ENCODE measurements at regions not wholly inside any gene's neighbourhood (a gene's known extent, or its start where the extent isn't known, plus 50 kb on each side); places are given as distances from the start of the nearest gene placed in this dataset.
A peak's percentile ranks its signal among the peaks of the same experiment; 100 is the strongest.

DNA sequence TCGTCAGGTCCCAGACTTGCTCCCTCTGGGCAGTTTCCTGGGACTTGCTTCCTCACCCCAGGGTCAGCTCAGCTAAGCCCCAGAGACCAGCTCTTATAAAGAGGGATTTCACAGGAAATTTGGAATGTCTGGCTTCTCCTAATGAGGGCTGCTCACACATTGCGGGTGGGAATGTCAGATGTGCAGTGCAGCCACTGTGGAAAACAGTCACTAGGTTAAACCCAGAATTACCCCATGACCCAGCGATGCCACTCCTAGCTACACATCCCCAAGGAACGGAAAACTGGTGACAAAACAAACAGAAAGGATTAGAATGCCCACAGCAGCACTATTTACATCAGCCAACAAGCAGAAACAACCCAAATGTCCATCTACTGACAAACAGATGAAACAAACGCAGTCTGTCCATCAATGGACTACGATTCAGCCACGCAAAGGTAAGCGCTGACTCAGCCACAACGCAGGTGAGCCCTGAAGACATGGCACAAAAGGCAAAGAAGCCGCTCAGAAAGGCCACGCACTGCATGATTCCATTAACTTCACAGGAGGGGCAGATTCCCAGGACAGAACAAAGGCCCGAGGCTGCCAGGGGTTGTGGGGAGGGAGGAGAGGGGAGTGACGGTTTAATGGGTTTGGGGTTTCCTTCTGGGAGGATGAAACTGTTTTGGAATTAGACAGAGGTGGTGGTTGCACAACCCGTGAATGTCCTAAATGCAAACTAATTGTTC lies 63.0 kb downstream of the NCOR2 start:
- DNase-seq (ENCODE audit: low spot score): no peak

DNA sequence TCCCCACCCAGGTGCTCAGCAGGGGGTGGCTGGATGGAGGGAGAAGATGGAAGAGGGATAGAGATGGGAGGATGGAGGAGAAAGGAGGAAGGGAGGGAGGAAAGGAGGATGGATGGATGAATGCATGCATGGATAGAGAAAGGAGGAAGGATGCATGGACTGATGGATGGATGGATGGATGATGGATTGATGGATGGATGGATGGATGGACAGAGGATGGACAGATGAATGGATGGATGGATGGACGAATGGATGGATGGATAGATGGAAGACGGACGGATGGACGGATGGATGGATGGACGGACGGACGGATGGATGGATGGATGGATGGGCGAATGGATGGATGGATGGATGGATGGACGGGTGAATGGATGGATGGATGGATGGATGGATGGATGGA lies 64.1 kb downstream of the NCOR2 start:
- no peak for DNase-seq (ENCODE audit: low spot score)

DNA sequence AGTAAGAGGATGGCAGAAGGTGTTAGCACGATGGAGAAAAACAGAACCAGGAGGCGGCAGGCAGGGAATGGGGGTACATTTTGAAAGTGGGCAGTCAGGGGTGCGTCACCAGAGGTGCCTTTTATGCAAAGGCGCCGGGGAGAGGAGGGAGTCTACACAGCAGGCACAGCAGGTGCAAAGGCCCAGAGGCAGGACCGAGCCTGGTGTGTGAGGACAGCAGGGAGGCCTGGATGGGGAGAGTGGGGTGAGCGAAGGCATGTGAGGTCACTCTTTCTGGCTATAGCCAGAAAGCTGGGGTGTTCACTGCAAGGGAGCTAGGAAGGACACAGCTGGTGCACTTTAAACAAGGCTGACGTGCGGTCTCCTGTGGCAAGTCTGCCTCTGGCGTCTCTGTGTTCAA lies 65.0 kb downstream of the NCOR2 start:
- no peak for DNase-seq (ENCODE audit: low spot score)

DNA sequence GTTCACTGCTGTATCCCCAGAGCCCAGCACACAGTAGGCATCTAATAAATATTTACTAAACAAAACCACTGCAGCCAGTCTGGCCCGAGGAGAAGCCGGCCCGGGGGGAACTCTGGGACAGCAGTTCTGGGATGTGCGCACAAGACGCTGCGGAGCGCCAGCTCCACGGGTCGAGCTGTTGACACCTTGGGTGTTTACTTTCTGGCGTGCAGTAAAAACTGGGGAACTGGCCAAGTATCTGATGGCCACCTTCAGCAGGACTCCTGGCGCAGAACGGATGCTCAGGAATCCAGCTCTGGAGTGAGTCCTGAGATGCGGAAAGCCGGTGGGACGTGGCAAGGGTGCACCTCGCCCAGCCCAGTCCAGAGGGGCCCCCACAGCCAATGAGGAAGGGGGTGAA lies 65.6 kb downstream of the NCOR2 start:
- DNase-seq (ENCODE audit: low spot score): no peak

DNA sequence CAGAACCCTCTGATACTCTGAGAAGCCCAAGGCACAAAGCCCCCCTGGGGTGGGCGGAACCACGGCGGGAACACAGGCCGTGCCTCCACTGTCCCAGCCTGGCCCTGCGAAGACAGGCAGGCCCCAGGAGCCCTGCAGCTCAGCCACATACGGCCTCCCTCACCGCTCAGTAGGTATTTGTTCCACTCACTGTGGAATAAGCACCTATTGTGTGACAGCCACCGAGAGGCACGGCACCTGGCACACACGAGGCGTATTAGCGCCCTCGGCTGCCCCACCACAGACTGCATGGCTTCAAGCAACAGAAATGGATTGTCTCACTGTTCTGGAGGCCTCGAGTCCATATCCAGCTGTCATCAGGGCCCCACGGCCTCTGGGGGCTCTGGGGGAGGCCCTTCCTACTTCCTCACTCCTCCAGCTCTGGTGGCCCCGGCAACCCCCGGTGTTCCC lies 66.3 kb downstream of the NCOR2 start:
- peak; percentile 49 for DNase-seq (ENCODE audit: low spot score)

DNA sequence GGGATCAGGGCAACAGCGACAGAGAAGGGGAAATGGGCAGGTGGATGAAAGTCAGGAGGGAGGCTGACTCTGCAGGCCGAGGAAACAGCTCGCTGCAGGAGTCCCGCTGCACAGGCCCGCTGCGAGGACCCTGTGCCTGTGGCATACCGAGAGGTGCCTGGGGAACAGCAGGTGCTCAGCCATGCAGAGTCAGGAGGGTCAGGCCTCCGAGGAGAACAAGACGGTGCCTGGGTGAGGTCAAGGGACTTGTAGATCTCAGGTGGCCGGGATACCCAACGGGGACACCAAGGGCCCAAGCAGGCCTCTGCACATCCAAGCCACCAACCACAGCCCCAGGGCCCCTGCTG lies 67.5 kb downstream of the NCOR2 start:
- no peak for DNase-seq (ENCODE audit: low spot score)

DNA sequence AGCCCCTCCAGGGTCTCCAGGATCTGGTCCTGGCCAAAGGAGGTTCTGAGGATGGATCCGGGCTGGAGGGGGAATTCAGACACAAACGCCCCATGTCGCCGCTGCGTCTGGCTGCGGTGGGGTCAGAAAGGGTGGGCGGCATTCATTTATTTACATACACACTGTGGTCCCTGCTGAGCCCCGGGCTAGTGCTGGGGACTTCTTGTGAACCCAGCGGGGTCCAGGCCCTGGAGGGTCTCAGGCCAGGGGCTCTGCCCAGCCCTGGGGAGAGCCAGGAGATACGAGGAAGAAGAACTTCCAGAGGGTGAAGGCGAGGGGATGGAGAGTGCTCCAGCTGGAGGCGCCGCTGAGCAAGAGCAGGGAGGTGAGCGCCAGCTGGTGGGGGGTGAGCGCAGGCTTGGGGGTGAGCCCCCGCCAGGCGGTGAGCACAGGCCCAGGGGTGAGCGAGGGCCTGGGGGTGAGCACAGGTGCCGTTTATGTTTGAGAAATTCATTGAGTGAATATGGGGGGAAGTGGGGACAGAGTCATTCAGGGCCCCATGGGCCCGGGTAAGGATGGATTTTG lies 68.1 kb downstream of the NCOR2 start:
- no peak for DNase-seq (ENCODE audit: low spot score)

DNA sequence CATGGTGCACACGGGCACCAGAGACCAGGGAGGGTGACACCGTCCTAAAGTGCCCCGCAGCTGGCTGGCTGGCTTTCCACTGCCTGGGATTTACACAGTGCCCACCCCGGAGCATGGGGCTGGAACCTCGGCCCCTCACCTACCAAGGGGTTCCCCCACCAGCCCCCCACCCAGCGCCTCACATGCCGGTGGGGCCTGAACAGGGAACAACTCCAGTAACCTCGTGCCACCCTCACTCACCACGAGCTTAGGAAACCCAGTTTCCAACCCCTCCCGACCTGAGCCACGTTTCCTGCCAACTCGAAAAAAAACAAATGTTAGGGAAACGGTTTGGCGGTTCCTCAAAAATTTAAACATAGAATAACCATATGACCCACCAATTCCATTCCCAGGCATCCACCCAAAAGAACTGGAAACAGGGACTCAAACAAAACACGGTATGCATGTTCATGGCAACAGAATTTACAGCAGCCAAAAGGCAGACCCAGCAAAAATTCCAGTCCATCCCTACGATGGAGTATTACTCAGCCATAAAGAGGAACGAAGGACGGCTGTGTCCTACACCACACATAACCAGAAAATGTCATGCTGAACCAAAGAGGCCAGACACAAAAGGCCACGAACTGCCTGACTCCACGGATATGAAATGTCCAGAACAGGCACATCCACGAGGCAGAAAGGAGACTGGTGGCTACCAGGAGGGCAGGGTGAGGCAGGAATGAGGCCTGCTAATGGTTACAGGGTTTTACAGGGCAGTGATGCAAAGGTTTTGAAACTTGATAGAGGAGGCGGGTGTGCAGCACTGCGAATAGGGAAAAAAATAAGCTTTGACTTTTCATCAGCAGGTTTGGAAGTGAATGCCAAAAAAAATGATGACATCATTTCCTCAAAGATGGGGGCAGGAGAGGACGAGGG lies 68.9 kb downstream of the NCOR2 start:
- no peak for DNase-seq (ENCODE audit: low spot score)

DNA sequence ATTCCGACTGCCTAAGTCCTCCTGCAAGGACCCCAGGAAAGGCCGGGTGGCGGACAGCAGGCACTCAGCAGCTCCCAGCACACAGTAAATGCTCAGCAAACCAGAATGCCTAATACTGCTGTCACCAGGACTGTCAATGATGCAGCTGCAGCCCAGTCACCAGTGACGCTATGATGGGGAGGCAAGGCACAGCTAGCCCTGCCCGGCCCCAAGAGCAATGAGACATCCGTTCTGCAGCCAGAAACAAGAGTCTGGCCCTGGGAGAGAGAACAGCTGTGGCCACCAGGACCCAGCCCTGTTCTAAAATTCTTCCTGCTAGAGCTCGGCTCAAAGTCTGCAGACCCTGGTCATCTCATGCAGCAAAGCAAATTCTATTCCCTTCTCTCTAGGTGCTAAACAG lies 69.8 kb downstream of the NCOR2 start:
- DNase-seq (ENCODE audit: low spot score): peak; percentile 91

DNA sequence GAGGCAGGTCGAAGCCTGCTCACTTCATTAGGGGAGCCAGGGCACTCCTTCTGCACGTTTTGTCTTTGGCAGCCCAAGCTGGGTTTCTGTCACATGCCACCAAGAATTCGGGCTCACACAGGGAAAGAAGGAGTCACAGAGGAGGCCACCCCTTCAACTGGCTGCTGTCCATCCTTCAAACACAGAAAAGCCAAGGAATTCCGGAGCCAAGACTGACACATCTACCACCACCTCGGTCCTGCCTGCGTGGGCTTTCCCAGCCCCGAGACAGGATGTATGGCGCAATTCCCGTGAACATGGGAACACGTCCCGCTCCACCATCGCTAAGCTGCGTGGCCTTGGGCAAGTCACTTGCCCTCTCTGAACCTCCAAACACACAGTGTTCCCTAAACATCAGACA lies 70.4 kb downstream of the NCOR2 start:
- no peak for DNase-seq (ENCODE audit: low spot score)

DNA sequence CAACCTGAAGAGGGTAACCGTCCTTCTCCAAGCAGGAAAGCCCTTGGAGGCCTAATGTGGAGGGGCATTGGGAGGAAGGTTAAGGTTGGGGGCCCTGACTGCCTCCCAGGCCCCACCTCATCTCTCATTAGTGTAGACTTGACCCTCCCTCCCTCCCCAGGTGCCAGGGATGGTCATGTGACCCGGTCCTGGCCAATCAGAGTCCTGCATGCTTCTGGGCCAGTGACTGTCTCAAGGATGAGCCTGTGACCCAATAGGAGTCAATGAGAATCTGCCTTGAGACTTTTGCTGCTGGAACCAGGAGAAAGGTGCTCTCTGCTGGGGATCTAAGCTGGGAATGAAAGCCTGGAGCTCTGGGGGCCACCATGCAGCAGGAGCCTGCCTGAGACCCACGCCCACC lies 70.8 kb downstream of the NCOR2 start:
- DNase-seq (ENCODE audit: low spot score): no peak

DNA sequence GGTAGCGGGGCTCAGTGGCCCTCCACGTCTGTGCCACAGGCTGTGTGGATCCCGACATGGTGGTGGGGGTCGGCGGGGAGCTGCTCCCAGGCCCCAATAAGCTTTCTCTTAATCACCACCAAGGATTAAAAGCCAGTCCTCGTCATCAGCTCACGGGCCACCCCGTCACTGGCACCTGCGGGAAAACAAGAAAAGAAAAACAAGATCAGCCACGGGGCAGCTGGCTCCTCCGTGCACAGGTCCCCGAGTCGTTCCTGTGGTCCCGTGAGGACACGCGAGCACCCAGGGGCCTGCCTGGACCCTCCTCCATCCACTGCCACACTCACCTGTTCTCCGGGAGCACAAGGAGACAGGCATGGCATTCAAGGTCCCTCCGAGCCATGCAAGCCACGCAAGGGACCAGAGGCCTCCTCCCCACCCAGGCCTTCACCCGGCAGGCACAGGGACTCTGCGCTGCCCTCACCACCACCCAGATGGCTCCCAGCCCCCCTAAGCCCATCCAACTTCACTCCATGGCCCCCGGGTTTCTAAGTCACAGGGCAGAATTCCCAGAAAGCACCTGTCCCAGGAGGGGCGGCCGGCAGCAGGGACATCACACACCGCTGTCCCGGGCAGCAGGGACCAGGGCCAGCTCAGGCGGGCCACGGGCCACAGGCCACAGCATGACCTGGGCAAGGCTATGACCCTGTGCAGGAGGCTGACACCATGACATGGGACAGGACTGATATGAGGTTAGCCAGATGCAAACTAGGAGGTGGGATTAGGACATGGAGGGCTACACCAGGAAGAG lies 72.0 kb downstream of the NCOR2 start:
- DNase-seq (ENCODE audit: low spot score): no peak

DNA sequence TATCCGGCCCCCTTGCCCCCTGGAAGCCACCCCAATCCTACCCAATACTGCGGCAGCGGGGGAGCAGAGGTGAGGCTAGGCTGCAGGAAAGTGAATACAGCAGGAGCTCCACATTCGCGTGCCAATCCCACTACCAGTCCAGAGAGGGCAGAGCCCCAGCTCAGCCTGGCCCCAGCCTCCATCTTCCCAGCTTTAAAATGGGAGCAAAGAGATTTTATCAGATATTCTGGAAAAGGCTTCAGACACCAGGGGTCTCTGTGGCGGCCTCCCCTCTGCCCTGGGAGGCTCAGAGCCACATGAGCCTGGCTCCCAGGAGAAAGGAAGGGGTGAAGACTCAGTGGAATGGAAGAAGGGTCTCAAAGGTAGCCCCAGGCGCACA lies 72.7 kb downstream of the NCOR2 start:
- DNase-seq (ENCODE audit: low spot score): no peak

DNA sequence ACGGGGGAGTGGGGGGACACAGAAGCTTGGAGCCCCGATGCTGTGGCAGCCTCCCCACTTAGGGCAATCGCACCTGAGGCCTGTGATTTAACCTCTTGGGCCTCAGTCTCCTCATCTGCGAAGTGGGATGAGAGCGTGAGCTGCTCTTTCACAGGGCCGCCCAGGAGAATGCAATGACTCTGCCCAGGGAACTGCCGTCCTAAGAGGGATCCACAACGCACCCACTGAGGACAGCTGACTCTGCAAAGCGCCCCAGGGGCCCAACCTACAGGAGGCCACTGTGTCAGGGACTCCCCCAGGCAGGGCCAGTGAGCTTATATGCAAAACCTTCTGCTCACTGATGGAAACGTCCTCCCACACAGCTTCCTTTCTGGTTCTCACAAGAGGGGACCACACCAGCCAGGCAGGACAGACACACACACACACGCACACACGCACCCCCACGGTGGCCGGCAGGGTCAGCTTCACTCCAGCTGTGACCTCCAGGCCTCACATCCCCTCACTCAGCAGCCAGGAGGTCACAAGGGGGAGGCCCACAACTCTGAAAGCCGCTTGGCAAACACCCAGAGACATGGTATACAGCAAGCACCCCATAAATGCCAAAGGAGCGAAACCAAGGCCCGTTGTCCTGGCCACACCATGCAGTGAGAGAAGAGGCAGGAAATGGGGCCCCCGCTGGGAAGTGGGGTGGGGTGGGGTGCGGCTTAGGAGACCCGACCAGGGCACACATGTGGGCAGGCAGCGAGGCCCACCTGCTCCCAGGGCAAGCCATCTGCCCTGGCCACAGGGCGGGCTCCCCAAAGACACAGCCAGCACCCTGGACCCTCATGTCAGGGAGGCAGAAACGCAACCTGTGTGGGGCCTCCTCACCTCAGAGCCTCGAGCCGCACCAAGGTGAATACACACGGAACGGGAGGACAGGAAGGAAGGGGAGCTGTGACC lies 73.3 kb downstream of the NCOR2 start:
- no peak for DNase-seq (ENCODE audit: low spot score)

DNA sequence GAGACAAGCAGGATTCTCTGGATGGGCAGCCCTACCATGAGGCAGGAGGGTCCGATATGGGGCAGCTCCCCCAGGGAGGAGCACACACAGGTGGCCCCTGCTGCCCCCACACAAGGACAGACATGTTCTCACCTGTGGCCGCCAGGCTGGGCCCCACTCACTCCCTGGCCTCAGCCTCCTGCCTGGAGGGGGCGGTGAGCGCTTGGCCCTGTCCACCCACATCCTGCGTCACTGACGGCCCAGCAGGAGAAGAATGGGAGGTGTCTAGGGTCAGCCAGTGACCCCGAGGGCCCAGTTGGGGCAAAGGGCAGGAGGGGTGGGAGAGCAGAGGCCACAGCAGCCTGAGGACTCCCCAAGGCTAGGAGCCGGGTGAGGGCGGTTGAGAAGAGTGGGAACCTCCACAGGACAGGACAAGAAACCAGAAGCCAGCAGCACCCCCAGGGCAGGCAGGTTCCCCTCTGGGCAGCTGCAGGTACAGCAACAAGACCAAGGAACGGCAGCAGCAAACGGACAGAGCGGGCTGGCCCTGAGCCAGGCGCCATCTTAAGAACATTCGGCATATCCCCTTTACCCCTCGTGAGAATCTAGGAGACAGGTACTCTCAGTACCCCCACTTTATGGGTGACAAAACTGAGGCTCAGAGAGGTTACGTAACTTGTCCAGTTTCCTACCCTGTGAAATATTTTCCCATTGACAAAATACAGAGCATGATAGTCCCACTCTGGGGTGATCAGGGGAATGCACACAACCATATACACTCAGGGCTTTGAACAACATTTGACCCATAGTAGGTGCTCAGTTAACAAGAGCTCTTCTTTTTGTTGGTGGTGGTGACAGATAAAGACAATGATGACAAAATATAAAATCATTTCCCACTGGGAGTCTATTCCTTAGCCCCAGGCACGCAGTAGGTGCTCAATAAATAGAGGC lies 74.3 kb downstream of the NCOR2 start:
- no peak for DNase-seq (ENCODE audit: low spot score)

DNA sequence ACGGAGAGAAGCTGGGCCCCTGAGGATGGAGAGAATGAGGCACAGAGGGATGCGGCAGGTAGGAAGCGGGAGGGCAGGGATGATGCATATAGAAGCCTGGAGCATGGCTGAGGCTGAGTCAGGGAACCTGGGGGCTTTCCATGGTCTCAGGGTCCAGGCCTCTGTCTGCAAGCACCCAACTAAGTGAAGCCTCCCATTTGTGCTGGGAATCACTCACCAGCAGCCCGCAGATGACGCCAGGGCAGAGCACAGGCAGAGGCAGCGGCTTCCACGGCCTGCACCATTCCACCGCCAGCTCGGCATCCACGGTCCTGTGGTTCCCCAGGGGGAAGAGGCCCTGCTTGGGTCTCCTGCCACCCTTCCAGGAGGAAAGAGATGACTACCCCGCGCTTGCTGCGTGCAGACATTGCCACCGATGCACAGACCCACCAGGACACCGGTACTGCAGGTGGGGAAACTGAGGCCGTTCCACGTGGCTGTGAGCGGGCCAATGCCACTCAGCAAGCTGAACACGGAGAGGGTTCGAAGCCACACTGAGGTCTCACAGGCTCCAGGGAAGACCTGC lies 75.5 kb downstream of the NCOR2 start:
- no peak for DNase-seq (ENCODE audit: low spot score)

DNA sequence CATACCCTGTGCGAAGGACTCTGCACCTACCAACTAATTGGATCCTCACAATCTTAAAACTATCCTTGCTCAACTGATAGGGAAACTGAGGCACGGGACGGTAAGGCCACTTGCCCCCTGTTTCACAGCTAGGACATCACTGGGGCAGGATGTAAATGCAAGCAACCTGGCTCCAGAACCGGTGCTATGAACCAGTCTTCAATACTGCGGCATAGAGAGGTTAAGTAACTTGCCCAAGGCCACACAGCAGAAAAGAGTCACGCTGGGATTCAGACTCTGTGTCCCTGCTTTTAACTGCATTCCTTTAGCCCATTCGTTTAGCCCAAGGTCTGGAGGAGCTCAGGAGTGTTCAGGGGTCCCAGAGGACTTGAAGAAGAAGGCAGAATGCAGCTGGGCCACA lies 76.1 kb downstream of the NCOR2 start:
- no peak for DNase-seq (ENCODE audit: low spot score)

DNA sequence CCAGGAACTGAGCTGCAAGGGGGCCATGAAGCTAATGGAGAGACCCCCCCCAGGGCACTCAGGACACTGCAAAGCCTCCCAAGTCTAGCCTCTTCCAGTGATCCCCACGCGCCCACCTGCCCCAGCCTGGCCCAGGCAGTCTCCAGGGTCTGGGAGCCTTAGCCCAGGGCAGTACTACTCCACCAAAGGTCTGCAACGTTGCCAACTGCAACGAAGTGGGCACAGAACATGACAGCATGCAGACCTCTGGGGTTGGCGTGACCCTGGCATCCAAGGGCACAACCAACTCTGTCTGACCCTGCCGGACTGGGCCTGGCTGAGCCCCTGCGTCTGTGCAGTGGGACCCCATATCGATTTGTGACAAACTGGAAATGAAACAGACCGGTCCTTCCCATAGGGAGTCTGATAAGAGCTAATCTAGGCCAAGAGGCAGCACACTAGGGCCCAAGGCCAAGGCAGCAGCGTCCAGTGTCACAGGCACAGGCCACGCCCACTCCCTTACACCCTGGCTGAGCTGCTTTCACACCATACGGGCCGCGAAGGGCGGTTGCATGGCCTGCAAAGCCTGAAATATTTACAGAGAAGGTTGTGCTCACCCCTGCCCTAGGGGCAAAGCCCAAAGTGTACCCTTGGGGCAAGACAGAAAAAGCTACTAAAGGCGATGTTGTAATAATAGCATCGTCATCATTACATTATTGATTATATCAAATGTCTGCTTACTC lies 76.7 kb downstream of the NCOR2 start:
- DNase-seq (ENCODE audit: low spot score): peak; percentile 88
